DOHH2 (cell line): ENCODE measurements at regions not wholly inside any gene's neighbourhood (a gene's known extent, or its start where the extent isn't known, plus 50 kb on each side); places are given as distances from the start of the nearest gene placed in this dataset.

Experiments used
- H3F3A ChIP-seq: fragments of 200-600 bp; sonication (generic), shearing (Covaris generic); 2 replicates; pipeline ENCODE4 v1.6.0; 2016; ENCODE audit warnings: antibody characterized with exemption, mild to moderate bottlenecking; ENCODE audit not compliant: control insufficient read depth, insufficient read depth
- H3K27ac ChIP-seq: fragments of 200-600 bp; sonication (generic); 2 replicates; pipeline ENCODE4 v1.5.1; 2014; ENCODE audit warnings: low read depth, mild to moderate bottlenecking, low read length, moderate library complexity
- H3K27me3 ChIP-seq: fragments of 200-600 bp; sonication (generic); 2 replicates; pipeline ENCODE4 v1.6.1; 2014; ENCODE audit warnings: mild to moderate bottlenecking, low read length, mixed read lengths; ENCODE audit not compliant: control insufficient read depth
- H3K36me3 ChIP-seq: fragments of 200-600 bp; sonication (generic); 2 replicates; pipeline ENCODE4 v1.6.1; 2014; ENCODE audit warnings: mild to moderate bottlenecking, low read length, moderate library complexity, mixed read lengths; ENCODE audit not compliant: control insufficient read depth
- H3K4me1 ChIP-seq: fragments of 200-600 bp; sonication (generic); 2 replicates; pipeline ENCODE4 v1.6.1; 2014; ENCODE audit warnings: mild to moderate bottlenecking, low read length, mixed read lengths; ENCODE audit not compliant: control insufficient read depth
- H3K4me2 ChIP-seq: fragments of 200-600 bp; sonication (generic); 2 replicates; pipeline ENCODE4 v1.6.0; 2014; ENCODE audit warnings: mild to moderate bottlenecking, low read length, moderate library complexity
- H3K4me3 ChIP-seq: fragments of 200-600 bp; sonication (generic); 2 replicates; pipeline ENCODE4 v1.5.1; 2014; ENCODE audit warnings: mild to moderate bottlenecking, low read length, mixed read lengths
- H3K79me2 ChIP-seq: fragments of 200-600 bp; sonication (generic); 2 replicates; pipeline ENCODE4 v1.6.1; 2014; ENCODE audit warnings: mild to moderate bottlenecking, low read length, mixed read lengths; ENCODE audit not compliant: control insufficient read depth
- H3K9me2 ChIP-seq: fragments of 200-600 bp; sonication (generic); replicated peaks from 2 replicates; pipeline ENCODE4 v1.6.1; 2014; ENCODE audit warnings: mild to moderate bottlenecking, low read length, mixed read lengths; ENCODE audit not compliant: control insufficient read depth
- H3K9me3 ChIP-seq: fragments of 200-600 bp; sonication (generic); 2 replicates; pipeline ENCODE4 v1.6.1; 2014; ENCODE audit warnings: antibody characterized with exemption, low read length, mixed read lengths; ENCODE audit not compliant: control insufficient read depth, insufficient read depth
- H4K20me1 ChIP-seq: fragments of 200-600 bp; sonication (generic); 2 replicates; pipeline ENCODE4 v1.6.0; 2014; ENCODE audit warnings: low read depth, mild to moderate bottlenecking, antibody characterized with exemption, low read length, moderate library complexity; ENCODE audit not compliant: control insufficient read depth, insufficient read depth
- EZH2phosphoT487 ChIP-seq: fragments of 200-600 bp; sonication (generic); IDR thresholded peaks from 2 replicates; pipeline ENCODE4 v1.6.1; 2017; ENCODE audit warnings: borderline replicate concordance, mild to moderate bottlenecking, antibody characterized with exemption, low read length, moderate library complexity, mixed read lengths
- TF ChIP-seq, protein P1 (sequence below): fragments of 200-600 bp; sonication (generic); IDR thresholded peaks from one replicate; pipeline ENCODE4 v1.5.1; 2014; ENCODE audit warnings: antibody characterized with exemption, mild to moderate bottlenecking, low read depth, low read length; ENCODE audit not compliant: poor library complexity, severe bottlenecking

DNA sequence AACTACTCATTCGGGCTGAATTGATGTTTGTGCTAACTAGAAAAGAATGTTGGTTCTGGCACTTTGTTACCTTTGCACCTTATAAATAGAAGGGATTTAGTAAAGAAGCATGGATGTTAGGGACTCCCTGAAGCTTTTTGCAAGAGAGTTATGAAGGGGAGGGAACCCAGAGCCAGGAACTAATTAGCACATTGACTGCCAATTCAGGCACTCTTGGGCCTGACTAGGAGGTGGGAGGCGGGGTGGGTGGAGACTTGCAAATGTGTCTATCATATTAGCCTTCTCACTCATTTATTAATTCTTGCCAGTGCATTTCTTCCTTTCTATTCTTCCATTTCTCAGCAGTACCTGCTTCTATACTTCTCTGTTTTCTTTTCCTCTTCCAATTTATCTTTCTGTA, 1022.4 kb downstream of the TMEM182 start:
- Histone ChIP-seq H3F3A (no peaks in the 10 kb centered on the region), H3K4me2 (no peak overlapping the region), H3K4me1 (no peaks in the 10 kb centered on the region), H3K27ac (no peak overlapping the region), H3K9me3 (no peaks in the 10 kb centered on the region), H3K9me2 (no peaks in the 10 kb centered on the region), H3K36me3 (no peaks in the 10 kb centered on the region), H3K27me3 (no peaks in the 10 kb centered on the region), H4K20me1 (no peaks in the 10 kb centered on the region), H3K79me2 (no peaks in the 10 kb centered on the region), H3K4me3 (no peak overlapping the region)
- TF ChIP-seq, protein P1, sequence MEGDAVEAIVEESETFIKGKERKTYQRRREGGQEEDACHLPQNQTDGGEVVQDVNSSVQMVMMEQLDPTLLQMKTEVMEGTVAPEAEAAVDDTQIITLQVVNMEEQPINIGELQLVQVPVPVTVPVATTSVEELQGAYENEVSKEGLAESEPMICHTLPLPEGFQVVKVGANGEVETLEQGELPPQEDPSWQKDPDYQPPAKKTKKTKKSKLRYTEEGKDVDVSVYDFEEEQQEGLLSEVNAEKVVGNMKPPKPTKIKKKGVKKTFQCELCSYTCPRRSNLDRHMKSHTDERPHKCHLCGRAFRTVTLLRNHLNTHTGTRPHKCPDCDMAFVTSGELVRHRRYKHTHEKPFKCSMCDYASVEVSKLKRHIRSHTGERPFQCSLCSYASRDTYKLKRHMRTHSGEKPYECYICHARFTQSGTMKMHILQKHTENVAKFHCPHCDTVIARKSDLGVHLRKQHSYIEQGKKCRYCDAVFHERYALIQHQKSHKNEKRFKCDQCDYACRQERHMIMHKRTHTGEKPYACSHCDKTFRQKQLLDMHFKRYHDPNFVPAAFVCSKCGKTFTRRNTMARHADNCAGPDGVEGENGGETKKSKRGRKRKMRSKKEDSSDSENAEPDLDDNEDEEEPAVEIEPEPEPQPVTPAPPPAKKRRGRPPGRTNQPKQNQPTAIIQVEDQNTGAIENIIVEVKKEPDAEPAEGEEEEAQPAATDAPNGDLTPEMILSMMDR: no peak
- no peak for TF ChIP-seq EZH2phosphoT487

DNA sequence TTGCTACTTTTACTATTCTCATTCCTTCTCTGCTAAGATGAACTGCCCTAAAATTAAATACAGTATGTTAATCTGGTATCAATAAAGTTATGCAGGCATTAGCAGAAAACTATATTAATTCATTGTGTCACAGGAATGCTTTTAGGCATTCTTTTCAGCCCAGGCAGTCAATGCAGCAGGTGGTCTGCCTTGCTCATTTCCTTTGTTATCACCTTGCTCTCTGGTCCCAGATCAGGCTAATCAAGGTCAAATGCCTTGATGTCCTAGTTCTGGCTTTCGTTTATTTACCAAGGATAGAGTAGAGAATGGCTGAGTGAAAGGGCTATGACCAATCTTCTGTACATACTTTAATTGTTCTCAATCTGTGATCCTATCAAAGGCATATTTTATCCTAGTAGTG, 1023.6 kb downstream of the TMEM182 start:
- Histone ChIP-seq H3K36me3 (no peaks in the 10 kb centered on the region), H4K20me1 (no peaks in the 10 kb centered on the region), H3K9me3 (no peaks in the 10 kb centered on the region), H3K79me2 (no peaks in the 10 kb centered on the region), H3K4me1 (no peaks in the 10 kb centered on the region), H3K27ac (no peak overlapping the region), H3K4me3 (no peak overlapping the region), H3K27me3 (no peaks in the 10 kb centered on the region), H3K9me2 (no peaks in the 10 kb centered on the region), H3K4me2 (no peak overlapping the region), H3F3A (no peaks in the 10 kb centered on the region)
- no peak for TF ChIP-seq EZH2phosphoT487
- TF ChIP-seq, protein P1: no peak

DNA sequence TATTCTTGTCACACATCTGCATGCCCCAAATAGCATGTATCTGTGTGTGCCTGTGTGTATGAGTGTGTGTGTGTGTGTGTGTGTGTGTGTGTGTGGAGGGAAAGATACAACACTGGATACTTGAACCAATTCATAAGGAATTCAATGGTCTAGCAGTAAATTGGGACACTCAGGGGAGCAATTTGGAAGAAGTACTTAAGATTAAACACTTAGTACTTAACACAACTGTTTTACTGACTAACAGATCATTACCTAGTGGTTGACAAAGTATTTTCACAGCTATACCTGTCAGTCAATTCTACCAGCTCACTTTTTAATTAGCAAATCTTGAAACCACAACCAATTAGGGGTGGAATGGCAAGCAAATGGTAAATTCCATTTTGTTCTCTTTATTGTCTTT, 1024.1 kb downstream of the TMEM182 start:
- Histone ChIP-seq H3K36me3 (no peaks in the 10 kb centered on the region), H4K20me1 (no peaks in the 10 kb centered on the region), H3K79me2 (no peaks in the 10 kb centered on the region), H3K4me2 (no peak overlapping the region), H3F3A (no peaks in the 10 kb centered on the region), H3K9me3 (no peaks in the 10 kb centered on the region), H3K27me3 (no peaks in the 10 kb centered on the region), H3K4me3 (no peak overlapping the region), H3K9me2 (no peaks in the 10 kb centered on the region), H3K4me1 (no peaks in the 10 kb centered on the region), H3K27ac (no peak overlapping the region)
- TF ChIP-seq, protein P1: no peak
- TF ChIP-seq EZH2phosphoT487: no peak

DNA sequence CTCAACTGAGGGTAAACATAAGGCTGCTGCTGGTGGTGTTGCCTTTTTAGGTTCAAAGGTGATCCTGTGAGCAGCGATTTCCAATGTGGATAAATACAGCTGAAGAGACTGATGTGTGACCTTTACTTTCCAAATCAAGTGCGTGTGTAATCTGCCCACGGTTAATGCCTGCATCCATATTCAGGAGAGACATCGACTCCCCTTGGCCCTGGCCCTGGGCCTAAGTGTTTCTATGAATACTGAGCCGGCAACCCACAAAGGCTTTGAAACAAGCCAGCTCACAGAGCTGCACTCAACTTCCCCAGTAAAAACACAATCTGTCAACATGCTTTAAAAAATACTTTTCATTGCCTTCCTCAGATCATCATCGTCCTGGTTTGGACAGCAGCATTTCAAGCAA, 1026.6 kb downstream of the TMEM182 start:
- H3K27ac ChIP-seq: no peak overlapping the region
- no peak overlapping the region for H3K4me2 ChIP-seq
- H3F3A ChIP-seq: no peaks in the 10 kb centered on the region
- TF ChIP-seq, protein P1: no peak
- TF ChIP-seq EZH2phosphoT487: no peak
- no peaks in the 10 kb centered on the region for H4K20me1 ChIP-seq
- H3K27me3 ChIP-seq: 0 out of 2 replicates have a peak, but pooled peaks cover 2% of the 10 kb centered on the region
- H3K9me2 ChIP-seq: no peaks in the 10 kb centered on the region
- H3K79me2 ChIP-seq: no peaks in the 10 kb centered on the region
- H3K36me3 ChIP-seq: no peaks in the 10 kb centered on the region
- no peaks in the 10 kb centered on the region for H3K9me3 ChIP-seq
- no peak overlapping the region for H3K4me3 ChIP-seq
- no peaks in the 10 kb centered on the region for H3K4me1 ChIP-seq
